Right lobe of liver (tissue), 4 donors: ENCODE measurements at regions not wholly inside any gene's neighbourhood (a gene's known extent, or its start where the extent isn't known, plus 50 kb on each side); places are given as distances from the start of the nearest gene placed in this dataset.

Experiments used
- CTCF ChIP-seq, 4 donors: fragments of 200-600 bp in 3 of 4; fragments of 450-650 bp in 1 of 4; IDR thresholded peaks; one replicate each; pipeline versions ENCODE4 v1.5.1 to v1.8.0; 2016 to 2022; ENCODE audit warnings: antibody characterized with exemption in 4 of 4, mild to moderate bottlenecking in 2 of 4
- POLR2A ChIP-seq: fragments of 450-650 bp; IDR thresholded peaks from one replicate; pipeline ENCODE4 v1.6.1; 2017; ENCODE audit warnings: antibody characterized with exemption, mild to moderate bottlenecking
- donor health status: DM: no; HTN: no; CAD: no.
- donor health status: DM: no; HTN: no; CAD: no.
- donor health status: DM: no; HTN: yes; CAD: no.

DNA sequence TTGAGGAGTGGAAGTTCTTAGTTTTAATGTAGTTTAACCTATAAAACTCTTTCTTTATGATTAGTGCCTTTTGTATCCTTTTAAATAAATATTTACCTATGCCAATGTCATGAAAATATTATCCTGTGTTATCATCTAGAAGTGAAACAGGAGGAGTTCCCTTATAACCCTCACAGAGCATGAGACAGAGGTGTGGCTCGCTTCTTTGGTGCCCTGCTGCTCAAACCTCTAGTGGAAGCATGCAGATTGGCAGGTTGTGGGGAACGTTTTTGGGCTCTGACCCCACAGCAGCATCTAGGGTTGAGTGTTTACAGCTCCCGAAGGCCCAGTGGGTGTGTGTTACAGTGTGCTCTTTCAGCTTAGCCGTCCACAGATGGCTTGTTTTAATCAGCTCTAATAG lies 459.4 kb upstream of the AZI2 start:
- no peak for TF ChIP-seq CTCF (IDR thresholded peaks at IDR 0.05)
- TF ChIP-seq POLR2A: no peak
